HCT116 (cell line): ENCODE measurements at regions not wholly inside any gene's neighbourhood (a gene's known extent, or its start where the extent isn't known, plus 50 kb on each side); places are given as distances from the start of the nearest gene placed in this dataset.

Experiments
- ATAC-seq: fragments of 200-7000 bp; cut with Tn5 transposase; 2 replicates; pipeline ENCODE4 v1.9.1; 2020; ENCODE audit warnings: mild to moderate bottlenecking, moderate library complexity
- BruUV-seq: library from RNA; stranded (reverse); fragments of 400-500 nt; replicated peaks from 2 replicates; lab custom pipeline; 2021; lab: Mats Ljungman, UMichigan
- CTCF ChIA-PET: fragments of 300-600 bp; sonication (Branson Sonifier 250); formaldehyde crosslinking; loops from one replicate; lab custom pipeline; 2021; ENCODE audit warnings: antibody characterized with exemption; lab: Charles Lee
- POLR2A ChIA-PET: fragments of 300-600, 350-600 bp; sonication (Branson Sonifier 250); formaldehyde crosslinking; loops from one replicate; lab custom pipeline; 2021; ENCODE audit warnings: antibody characterized with exemption; lab: Charles Lee
- RAD21 ChIA-PET, 2 experiments: fragments of 300-600 bp; sonication (Branson Sonifier 250); formaldehyde crosslinking; loops; one replicate each; lab custom pipeline; 2023; ENCODE audit warnings: low total read pairs in 2 of 2; ENCODE audit not compliant: uncharacterized antibody in 2 of 2, unreplicated experiment in 2 of 2, low non-redundant PET in 1 of 2; lab: Charles Lee
- DNase-seq: peaks from one replicate; pipeline ENCODE4 v3.0.0-alpha.2; 2010; ENCODE audit warnings: low read depth, low spot score
- H2AFZ ChIP-seq: fragments of 200-600 bp; shearing (Covaris generic), sonication (generic); 2 replicates; pipeline ENCODE4 v1.6.1; 2017; ENCODE audit warnings: low read depth, mixed run types, mixed read lengths, antibody characterized with exemption, low read length; ENCODE audit not compliant: poor library complexity, severe bottlenecking
- H3K27ac ChIP-seq: 2 replicates; pipeline ENCODE4 v1.5.1; 2012; ENCODE audit warnings: low read depth, low read length
- H3K27me3 ChIP-seq: fragments of 200-600 bp; sonication (generic); 2 replicates; pipeline ENCODE4 v1.6.1; 2016; ENCODE audit warnings: mixed run types, low read length, mixed read lengths; ENCODE audit not compliant: insufficient read depth
- H3K36me3 ChIP-seq, 2 experiments: fragments of 200-500 bp in 1 of 2; fragments of 200-600 bp in 1 of 2; sonication (Bioruptor generic) in 1 of 2; sonication (generic) in 1 of 2; 2 replicates each; pipeline versions ENCODE4 v1.5.1 to v1.6.1; 2014 to 2016; ENCODE audit warnings: low read length in 2 of 2, inconsistent platforms in 1 of 2, mixed read lengths in 1 of 2, mixed run types in 1 of 2; ENCODE audit not compliant: insufficient read depth in 2 of 2, control insufficient read depth in 1 of 2
- H3K4me1 ChIP-seq, 2 experiments: fragments of 200-600 bp in 1 of 2; sonication (generic) in 1 of 2; 2 replicates each; pipeline versions ENCODE4 v1.5.1 to v1.6.1; 2012 to 2017; ENCODE audit warnings: low read length in 2 of 2, inconsistent platforms in 1 of 2, mild to moderate bottlenecking in 1 of 2, mixed read lengths in 1 of 2, mixed run types in 1 of 2, moderate library complexity in 1 of 2; ENCODE audit not compliant: insufficient read depth in 2 of 2, control insufficient read depth in 1 of 2
- H3K4me2 ChIP-seq: fragments of 200-600 bp; sonication (generic); 2 replicates; pipeline ENCODE4 v1.6.1; 2017; ENCODE audit warnings: mixed run types, low read length, mixed read lengths
- H3K4me3 ChIP-seq, 2 experiments: fragments of 200-600 bp in 1 of 2; sonication (generic) in 1 of 2; replicated peaks in 1 of 2; 2 replicates each; pipeline ENCODE4 v1.5.1; 2011 to 2016; ENCODE audit warnings: low read length in 2 of 2, control low read depth in 1 of 2, low read depth in 1 of 2, mild to moderate bottlenecking in 1 of 2, mixed read lengths in 1 of 2, mixed run types in 1 of 2
- H3K79me2 ChIP-seq: fragments of 200-600 bp; sonication (generic); 2 replicates; pipeline ENCODE4 v1.6.1; 2017; ENCODE audit warnings: mild to moderate bottlenecking, mixed run types, low read length, moderate library complexity, mixed read lengths; ENCODE audit not compliant: insufficient read depth
- H3K9ac ChIP-seq: fragments of 200-600 bp; sonication (generic); 2 replicates; pipeline ENCODE4 v1.6.1; 2016; ENCODE audit warnings: low read length, mixed read lengths
- H3K9me2 ChIP-seq: fragments of 200-600 bp; sonication (generic), shearing (Covaris generic); 2 replicates; pipeline ENCODE4 v1.6.1; 2017; ENCODE audit warnings: mixed run types, mild to moderate bottlenecking, moderate library complexity; ENCODE audit not compliant: insufficient read depth
- H3K9me3 ChIP-seq, 2 experiments: fragments of 200-500 bp in 1 of 2; fragments of 200-600 bp in 1 of 2; sonication (Bioruptor generic) in 1 of 2; sonication (generic) in 1 of 2; 2 replicates each; pipeline ENCODE4 v1.6.1; 2014 to 2017; ENCODE audit warnings: low read length in 2 of 2, mixed read lengths in 2 of 2, inconsistent platforms in 1 of 2, low read depth in 1 of 2, mild to moderate bottlenecking in 1 of 2, mixed run types in 1 of 2, moderate library complexity in 1 of 2; ENCODE audit not compliant: control insufficient read depth in 1 of 2, insufficient read depth in 1 of 2
- H4K20me1 ChIP-seq: fragments of 200-600 bp; sonication (generic), shearing (Covaris generic); 2 replicates; pipeline ENCODE4 v1.6.1; 2017; ENCODE audit warnings: mixed run types, mild to moderate bottlenecking, moderate library complexity; ENCODE audit not compliant: insufficient read depth
- ATF3 ChIP-seq: IDR thresholded peaks from 2 replicates; pipeline ENCODE4 v1.6.1; 2012
- CBX3 ChIP-seq: IDR thresholded peaks from 2 replicates; pipeline ENCODE4 v1.6.1; 2012; ENCODE audit warnings: low read depth
- EGR1 ChIP-seq: IDR thresholded peaks from 2 replicates; pipeline ENCODE4 v1.6.1; 2012; ENCODE audit warnings: low read depth
- ELF1 ChIP-seq: IDR thresholded peaks from 2 replicates; pipeline ENCODE4 v1.6.1; 2012; ENCODE audit warnings: low read depth, borderline replicate concordance
- EZH2 ChIP-seq: fragments of 200-600 bp; sonication (generic); IDR thresholded peaks from 2 replicates; pipeline ENCODE4 v1.6.1; 2017; ENCODE audit warnings: antibody characterized with exemption, mixed run types
- EZH2phosphoT487 ChIP-seq: fragments of 200-600 bp; IDR thresholded peaks from 2 replicates; pipeline ENCODE4 v1.6.1; 2018; ENCODE audit warnings: antibody characterized with exemption, borderline replicate concordance
- JUND ChIP-seq: IDR thresholded peaks from 2 replicates; pipeline ENCODE4 v1.6.1; 2012
- POLR2A ChIP-seq: IDR thresholded peaks from 2 replicates; pipeline ENCODE4 v1.7.0; 2011; ENCODE audit warnings: borderline replicate concordance; ENCODE audit not compliant: insufficient read depth, insufficient read length; ENCODE audit errors: extremely low read depth
- POLR2AphosphoS5 ChIP-seq: IDR thresholded peaks from 2 replicates; pipeline ENCODE4 v1.6.1; 2011; ENCODE audit warnings: mild to moderate bottlenecking, low read depth, low read length, moderate library complexity
- RAD21 ChIP-seq: IDR thresholded peaks from 2 replicates; pipeline ENCODE4 v1.6.1; 2012; ENCODE audit warnings: low read depth, mild to moderate bottlenecking
- REST ChIP-seq: IDR thresholded peaks from 2 replicates; pipeline ENCODE4 v1.6.1; 2012; ENCODE audit warnings: low read depth
- SIN3A ChIP-seq: IDR thresholded peaks from 2 replicates; pipeline ENCODE4 v1.6.1; 2012; ENCODE audit warnings: low read depth
- SP1 ChIP-seq: IDR thresholded peaks from 2 replicates; pipeline ENCODE4 v1.6.1; 2012; ENCODE audit warnings: low read depth
- SRF ChIP-seq: IDR thresholded peaks from 2 replicates; pipeline ENCODE4 v1.6.1; 2012; ENCODE audit warnings: low read depth
- ZBTB33 ChIP-seq: IDR thresholded peaks from 2 replicates; pipeline ENCODE4 v1.6.1; 2011; ENCODE audit warnings: mild to moderate bottlenecking, low read length, moderate library complexity; ENCODE audit not compliant: insufficient replicate concordance; ENCODE audit errors: extremely low read depth
- ZFX ChIP-seq: fragments of 450-650 bp; IDR thresholded peaks from 2 replicates; pipeline ENCODE4 v1.6.1; 2017
- ZNF274 ChIP-seq: fragments of 200-500 bp; sonication (Bioruptor generic); IDR thresholded peaks from 2 replicates; pipeline ENCODE4 v1.6.1; 2014; ENCODE audit warnings: mild to moderate bottlenecking, low read depth, low read length, inconsistent platforms
- intact Hi-C: fragments of 100-400 bp; cut with micrococcal nuclease; formaldehyde crosslinking; loops from 2 replicates; pipeline ENCODE4 v1.10.0; 2022

GRCh38 chr10:55446441-55447002 lies 645.5 kb upstream of the PCDH15 start:
- intact Hi-C loops, result no loop called here
- no peak for ATAC-seq
- H3K36me3 ChIP-seq, result no peaks in the 10 kb centered on the region

GRCh38 chr10:55441777-55442176 lies 640.7 kb upstream of the PCDH15 start:
- RAD21 ChIA-PET, result no interaction called here

More at GRCh38 chr10:55446441-55447002, 645.5 kb upstream of the PCDH15 start:
- Histone ChIP-seq H3K9me3 (peaks cover 3 to 11% of the 10 kb centered on the region in 2 experiments; a peak in 3 of 4 replicates), H3K27me3 (no peaks in the 10 kb centered on the region), H3K4me3 (no peak overlapping the region), H3K4me1 (no peaks in the 10 kb centered on the region), H2AFZ (no peak overlapping the region), H3K9ac (no peak overlapping the region), H4K20me1 (no peaks in the 10 kb centered on the region), H3K4me2 (no peak overlapping the region), H3K27ac (no peak overlapping the region), H3K79me2 (no peaks in the 10 kb centered on the region), H3K9me2 (no peaks in the 10 kb centered on the region)
- ChIA-PET RAD21 (no interaction called here), CTCF (no interaction called here), POLR2A (no interaction called here)
- TF ChIP-seq SP1, result no peak
- BruUV-seq, result no TSS peak
- DNase-seq, result no peak

More at GRCh38 chr10:55441777-55442176, 640.7 kb upstream of the PCDH15 start:
- no TSS peak for BruUV-seq
- H3K9ac ChIP-seq, result no peak overlapping the region
- DNase-seq (no peak), ATAC-seq (no peak)
- H3K4me3 ChIP-seq, result no peak overlapping the region
- no peak overlapping the region for H3K27ac ChIP-seq
- H3K27me3 ChIP-seq, result no peaks in the 10 kb centered on the region
- no peaks in the 10 kb centered on the region for H3K9me2 ChIP-seq
- ChIA-PET POLR2A (no interaction called here), CTCF (no interaction called here)
- no peaks in the 10 kb centered on the region for H3K36me3 ChIP-seq
- intact Hi-C loops, result no loop called here
- H4K20me1 ChIP-seq, result no peaks in the 10 kb centered on the region
- TF ChIP-seq RAD21 (no peak), POLR2AphosphoS5 (no peak), CBX3 (no peak), POLR2A (no peak), ZBTB33 (no peak), JUND (no peak), ELF1 (no peak), ZNF274 (no peak), EZH2 (no peak), SIN3A (no peak), SP1 (no peak), SRF (no peak), REST (no peak), ZFX (no peak), EGR1 (no peak), EZH2phosphoT487 (no peak), ATF3 (no peak)
- no peak overlapping the region for H2AFZ ChIP-seq
- H3K9me3 ChIP-seq, result peaks cover 3 to 17% of the 10 kb centered on the region in 2 experiments; a peak in 2 of 4 replicates
- no peaks in the 10 kb centered on the region for H3K4me1 ChIP-seq
- no peaks in the 10 kb centered on the region for H3K79me2 ChIP-seq
- H3K4me2 ChIP-seq, result no peak overlapping the region
